SH-SY5Y (cell line): ENCODE measurements at regions not wholly inside any gene's neighbourhood (a gene's known extent, or its start where the extent isn't known, plus 50 kb on each side); places are given as distances from the start of the nearest gene placed in this dataset.

Source experiments
- GATA2 ChIP-seq: IDR thresholded peaks from 2 replicates; pipeline ENCODE4 v1.6.1; 2011; ENCODE audit warnings: mild to moderate bottlenecking, low read depth, low read length
- GATA3 ChIP-seq: IDR thresholded peaks from 2 replicates; pipeline ENCODE4 v1.6.1; 2011; ENCODE audit warnings: low read depth, mild to moderate bottlenecking, low read length, moderate library complexity

GRCh38 chr11:86726118-86726753 lies 53.8 kb upstream of the ME3 start:
- TF ChIP-seq GATA2 (no peak), GATA3 (no peak)
